Hematopoietic multipotent progenitor cell treated with erythropoietin and hydrocortisone succinate and interleukin-3 and kit ligand, for 15 days (in vitro differentiated cells): ENCODE measurements at regions not wholly inside any gene's neighbourhood (a gene's known extent, or its start where the extent isn't known, plus 50 kb on each side); places are given as distances from the start of the nearest gene placed in this dataset.
"Not testable (repeated sequence)": the region's sequence is repeated elsewhere in the genome, so short reads cannot be mapped to it uniquely, and the experiment has no call there.

ENCODE experiments used
- DNase-seq: peaks from one replicate; pipeline ENCODE4 v3.0.0-alpha.2; 2015; ENCODE audit warnings: low spot score

- DNase-seq: no peak
Measured at GRCh38 chr16:5977329-5977728, 879.7 kb upstream of the EEF2KMT start.

- DNase-seq: no peak
Measured at GRCh38 chr16:5972747-5973146, 875.2 kb upstream of the EEF2KMT start.

GRCh38 chr16:5971924-5972323 lies 874.3 kb upstream of the EEF2KMT start:
- no peak for DNase-seq

- no peak for DNase-seq
Measured at GRCh38 chr16:5971106-5971505, 873.5 kb upstream of the EEF2KMT start.

- DNase-seq: no peak
Measured at GRCh38 chr16:5966004-5966403, 868.4 kb upstream of the EEF2KMT start.

GRCh38 chr16:5965321-5965720 lies 867.7 kb upstream of the EEF2KMT start:
- DNase-seq: no peak

GRCh38 chr16:5951486-5951885 lies 853.9 kb upstream of the EEF2KMT start:
- DNase-seq: no peak

- no peak for DNase-seq
Measured at GRCh38 chr16:5944971-5945370, 847.4 kb upstream of the EEF2KMT start.

- DNase-seq: no peak
Measured at GRCh38 chr16:5938607-5939006, 841.0 kb upstream of the EEF2KMT start.

- DNase-seq: no peak
Measured at GRCh38 chr16:5932906-5933305, 835.3 kb upstream of the EEF2KMT start.

GRCh38 chr16:5928476-5929065 lies 831.0 kb upstream of the EEF2KMT start:
- DNase-seq: no peak

GRCh38 chr16:5925850-5926249 lies 828.3 kb upstream of the EEF2KMT start:
- no peak for DNase-seq

- DNase-seq: no peak
Measured at GRCh38 chr16:5922686-5923085, 825.1 kb upstream of the EEF2KMT start.

- DNase-seq: no peak
Measured at GRCh38 chr16:5918567-5919130, 821.1 kb upstream of the EEF2KMT start.

- DNase-seq: no peak
Measured at GRCh38 chr16:5917436-5918195, 820.0 kb upstream of the EEF2KMT start.

GRCh38 chr16:5916711-5917191 lies 819.2 kb upstream of the EEF2KMT start:
- no peak for DNase-seq

GRCh38 chr16:5911241-5911640 lies 813.6 kb upstream of the EEF2KMT start:
- no peak for DNase-seq

- not testable (repeated sequence) for DNase-seq
Measured at GRCh38 chr16:5909556-5909955, 812.0 kb upstream of the EEF2KMT start.

GRCh38 chr16:5907544-5907943 lies 809.9 kb upstream of the EEF2KMT start:
- no peak for DNase-seq

- no peak for DNase-seq
Measured at GRCh38 chr16:5906351-5906750, 808.8 kb upstream of the EEF2KMT start.

- DNase-seq: no peak
Measured at GRCh38 chr16:5905935-5906334, 808.3 kb upstream of the EEF2KMT start.

GRCh38 chr16:5903832-5904231 lies 806.2 kb upstream of the EEF2KMT start:
- no peak for DNase-seq

- DNase-seq: no peak
Measured at GRCh38 chr16:5903153-5903552, 805.6 kb upstream of the EEF2KMT start.
